ENCODE measurements at regions not wholly inside any gene's neighbourhood (a gene's known extent, or its start where the extent isn't known, plus 50 kb on each side); places are given as distances from the start of the nearest gene placed in this dataset.

DNA sequence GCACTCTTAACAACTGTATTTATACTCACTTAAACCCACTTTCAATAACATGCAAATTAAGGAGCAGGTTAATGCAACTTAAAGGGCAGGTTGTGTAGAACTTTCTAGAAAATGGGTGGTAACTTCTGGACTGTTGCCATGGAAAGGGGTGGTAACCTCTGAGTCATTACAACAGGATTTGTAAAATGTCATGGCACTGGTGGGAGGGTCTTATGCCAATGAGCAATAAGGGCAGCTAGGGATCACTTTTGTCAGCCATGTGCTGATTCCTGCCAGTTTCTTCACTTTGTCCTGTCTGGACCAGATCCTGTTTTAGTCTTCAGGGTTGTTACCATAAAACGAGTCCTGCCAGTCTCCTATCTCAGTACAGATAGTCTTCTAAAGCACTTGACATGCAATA is 560.5 kb upstream of the PTCHD4 start:
- Histone ChIP-seq H3K4ac (ENCODE audit: low read depth, low read length) (no peak overlapping the region), H3T11ph (ENCODE audit: low read length) (no peak overlapping the region), H4K91ac (ENCODE audit: insufficient read length, low read depth, low read length) (no peak overlapping the region), H2BK120ac (ENCODE audit: low read depth, low read length, poor library complexity, severe bottlenecking) (no peak overlapping the region), H2AK5ac (ENCODE audit: insufficient read length, low read length) (no peak overlapping the region), H2BK12ac (ENCODE audit: insufficient read length, low read depth, low read length) (no peak overlapping the region), H3K79me2 (ENCODE audit: insufficient read depth, low read length) (no peaks in the 10 kb centered on the region), H3K27me3 (ENCODE audit: insufficient read depth, low read length) (no peaks in the 10 kb centered on the region), H3K27ac (ENCODE audit: insufficient read length, low read depth, low read length) (no peak overlapping the region), H3K18ac (ENCODE audit: insufficient read length, low read depth, low read length) (no peak overlapping the region), H4K8ac (replicated peaks; ENCODE audit: insufficient read length, low read depth, low read length) (no peak overlapping the region), H3K4me2 (ENCODE audit: insufficient read depth, insufficient read length, low read length) (no peak overlapping the region), H4K20me1 (ENCODE audit: control insufficient read depth, insufficient read depth, insufficient read length) (no peaks in the 10 kb centered on the region), H2BK5ac (ENCODE audit: insufficient read length, low read length) (no peak overlapping the region), H3K23ac (ENCODE audit: insufficient read length, low read depth, low read length) (no peak overlapping the region), H3K4me1 (ENCODE audit: insufficient read depth, low read length) (no peaks in the 10 kb centered on the region), H2AFZ (ENCODE audit: low read length) (no peak overlapping the region), H3K14ac (ENCODE audit: insufficient read depth, low read length) (no peak overlapping the region), H2BK15ac (ENCODE audit: low read depth, low read length) (no peak overlapping the region), H3K9ac (ENCODE audit: extremely low read depth, insufficient read length, low read length) (no peak overlapping the region), H3K56ac (ENCODE audit: insufficient read length, low read depth, low read length) (no peak overlapping the region), H3K9me3 (ENCODE audit: control insufficient read depth, low read depth, low read length) (no peaks in the 10 kb centered on the region), H4K5ac (ENCODE audit: insufficient read length, low read depth, low read length) (no peak overlapping the region), H3K79me1 (ENCODE audit: insufficient read depth, low read depth, low read length, poor library complexity, severe bottlenecking) (no peaks in the 10 kb centered on the region), H3K23me2 (ENCODE audit: insufficient read length, low read depth, low read length, poor library complexity, severe bottlenecking) (no peaks in the 10 kb centered on the region), H2BK20ac (ENCODE audit: low read depth, low read length, poor library complexity, severe bottlenecking) (no peak overlapping the region)
- WGBS (ENCODE audit: extremely low coverage, insufficient read length, low lambda C conversion rate): no CpG with 5 or more reads among the region's 1 CpG
- H3K27ac Mint-ChIP-seq: no peak overlapping the region
- peaks cover 0 to 7% of the 10 kb centered on the region in 2 experiments; a peak in 3 of 5 replicates for H3K9me3 Mint-ChIP-seq
- DNase-seq: no peak
- H3K27me3 Mint-ChIP-seq (ENCODE audit: low read depth): no peaks in the 10 kb centered on the region
- TF ChIP-seq, protein P1, sequence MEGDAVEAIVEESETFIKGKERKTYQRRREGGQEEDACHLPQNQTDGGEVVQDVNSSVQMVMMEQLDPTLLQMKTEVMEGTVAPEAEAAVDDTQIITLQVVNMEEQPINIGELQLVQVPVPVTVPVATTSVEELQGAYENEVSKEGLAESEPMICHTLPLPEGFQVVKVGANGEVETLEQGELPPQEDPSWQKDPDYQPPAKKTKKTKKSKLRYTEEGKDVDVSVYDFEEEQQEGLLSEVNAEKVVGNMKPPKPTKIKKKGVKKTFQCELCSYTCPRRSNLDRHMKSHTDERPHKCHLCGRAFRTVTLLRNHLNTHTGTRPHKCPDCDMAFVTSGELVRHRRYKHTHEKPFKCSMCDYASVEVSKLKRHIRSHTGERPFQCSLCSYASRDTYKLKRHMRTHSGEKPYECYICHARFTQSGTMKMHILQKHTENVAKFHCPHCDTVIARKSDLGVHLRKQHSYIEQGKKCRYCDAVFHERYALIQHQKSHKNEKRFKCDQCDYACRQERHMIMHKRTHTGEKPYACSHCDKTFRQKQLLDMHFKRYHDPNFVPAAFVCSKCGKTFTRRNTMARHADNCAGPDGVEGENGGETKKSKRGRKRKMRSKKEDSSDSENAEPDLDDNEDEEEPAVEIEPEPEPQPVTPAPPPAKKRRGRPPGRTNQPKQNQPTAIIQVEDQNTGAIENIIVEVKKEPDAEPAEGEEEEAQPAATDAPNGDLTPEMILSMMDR (conservative IDR thresholded peaks at IDR 0.05): no peak
- H3K4me1 Mint-ChIP-seq: no peaks in the 10 kb centered on the region
- H3K36me3 Mint-ChIP-seq (ENCODE audit: insufficient read depth in 1 of 3, low read depth in 3 of 3): peaks cover 0 to 4% (median 1%) of the 10 kb centered on the region in 3 experiments; a peak in 2 of 7 replicates
- H3K4me3 Mint-ChIP-seq: no peak overlapping the region

Data from H9 (cell line).